PC-9 (cell line): ENCODE measurements at regions not wholly inside any gene's neighbourhood (a gene's known extent, or its start where the extent isn't known, plus 50 kb on each side); places are given as distances from the start of the nearest gene placed in this dataset.

ENCODE experiments used
- BruUV-seq: library from RNA; stranded (reverse); fragments of 400-500 nt; replicated peaks from 2 replicates; lab custom pipeline; 2021; lab: Mats Ljungman, UMichigan
- CTCF ChIA-PET: fragments of 300-600 bp; sonication (Branson Sonifier 250); formaldehyde crosslinking; loops from one replicate; lab custom pipeline; 2022; ENCODE audit warnings: antibody characterized with exemption; lab: Charles Lee
- POLR2A ChIA-PET: fragments of 300-600 bp; sonication (Branson Sonifier 250); formaldehyde crosslinking; loops from one replicate; lab custom pipeline; 2022; ENCODE audit warnings: antibody characterized with exemption; ENCODE audit not compliant: unreplicated experiment; lab: Charles Lee
- DNase-seq, 2 experiments: peaks; one replicate each; pipeline versions ENCODE4 v3.0.0 to v3.0.0-alpha.2; 2015 to 2022; ENCODE audit warnings: mixed read lengths in 1 of 2
- H2AFZ ChIP-seq: fragments of 200-600 bp; sonication (generic); 2 replicates; pipeline ENCODE4 v1.8.1; 2017; ENCODE audit warnings: antibody characterized with exemption
- H3F3A ChIP-seq: fragments of 200-600 bp; sonication (generic); 2 replicates; pipeline ENCODE4 v1.8.1; 2017; ENCODE audit warnings: antibody characterized with exemption, mild to moderate bottlenecking, low read depth; ENCODE audit not compliant: insufficient read depth
- H3K27ac ChIP-seq: fragments of 200-600 bp; sonication (generic); 2 replicates; pipeline ENCODE4 v1.6.1; 2016; ENCODE audit warnings: mixed run types
- H3K27me3 ChIP-seq: fragments of 200-600 bp; sonication (generic); 2 replicates; pipeline ENCODE4 v1.6.1; 2016; ENCODE audit warnings: low read depth, mixed run types; ENCODE audit not compliant: insufficient read depth
- H3K36me3 ChIP-seq: fragments of 200-600 bp; sonication (generic); 2 replicates; pipeline ENCODE4 v1.6.1; 2016; ENCODE audit warnings: low read depth, mixed run types
- H3K4me1 ChIP-seq: fragments of 200-600 bp; sonication (generic); replicated peaks from 2 replicates; pipeline ENCODE4 v1.6.1; 2016; ENCODE audit warnings: mixed run types; ENCODE audit not compliant: insufficient read depth
- H3K4me2 ChIP-seq: fragments of 200-600 bp; sonication (generic); 2 replicates; pipeline ENCODE4 v1.6.1; 2017; ENCODE audit warnings: mixed run types
- H3K4me3 ChIP-seq: fragments of 200-600 bp; sonication (generic); 2 replicates; pipeline ENCODE4 v1.6.1; 2016; ENCODE audit warnings: mixed run types
- H3K79me2 ChIP-seq: fragments of 200-600 bp; sonication (generic); 2 replicates; pipeline ENCODE4 v1.6.1; 2017; ENCODE audit warnings: low read depth, mixed run types
- H3K9me2 ChIP-seq: fragments of 200-600 bp; sonication (generic); 2 replicates; pipeline ENCODE4 v1.8.1; 2017; ENCODE audit warnings: mild to moderate bottlenecking; ENCODE audit not compliant: insufficient read depth
- H3K9me3 ChIP-seq: fragments of 200-600 bp; sonication (generic); 2 replicates; pipeline ENCODE4 v1.8.1; 2016; ENCODE audit warnings: low read depth; ENCODE audit not compliant: insufficient read depth
- H4K20me1 ChIP-seq: fragments of 200-600 bp; sonication (generic); 2 replicates; pipeline ENCODE4 v1.8.1; 2017; ENCODE audit not compliant: insufficient read depth
- EZH2 ChIP-seq: fragments of 200-600 bp; sonication (generic); IDR thresholded peaks from 2 replicates; pipeline ENCODE4 v1.8.0; 2017; ENCODE audit warnings: antibody characterized with exemption, low read depth
- intact Hi-C: fragments of 100-400 bp; cut with micrococcal nuclease; formaldehyde crosslinking; loops from one replicate; pipeline ENCODE4 v1.10.0; 2022; ENCODE audit not compliant: unreplicated experiment
- TF ChIP-seq, protein P1 (sequence below): fragments of 200-600 bp; sonication (generic); conservative IDR thresholded peaks from 2 replicates; pipeline ENCODE4 v1.6.1; 2017; ENCODE audit warnings: mixed run types, antibody characterized with exemption, mild to moderate bottlenecking, moderate library complexity

GRCh38 chr2:220072669-220073220 is 445.3 kb downstream of the SLC4A3 start:
- ChIA-PET POLR2A (no interaction called here), CTCF (no interaction called here)
- no peaks in the 10 kb centered on the region for H3K9me2 ChIP-seq
- no peaks in the 10 kb centered on the region for H3K79me2 ChIP-seq
- no peaks in the 10 kb centered on the region for H3K27me3 ChIP-seq
- H3K4me2 ChIP-seq = no peak overlapping the region
- H3K4me1 ChIP-seq = no peaks in the 10 kb centered on the region
- no peaks in the 10 kb centered on the region for H4K20me1 ChIP-seq
- H3K4me3 ChIP-seq = no peak overlapping the region
- BruUV-seq = no TSS peak
- no peaks in the 10 kb centered on the region for H3F3A ChIP-seq
- no peaks in the 10 kb centered on the region for H3K9me3 ChIP-seq
- no peak overlapping the region for H3K27ac ChIP-seq
- intact Hi-C loops = no loop called here
- no peaks in the 10 kb centered on the region for H3K36me3 ChIP-seq
- no peak for TF ChIP-seq EZH2
- TF ChIP-seq, protein P1, sequence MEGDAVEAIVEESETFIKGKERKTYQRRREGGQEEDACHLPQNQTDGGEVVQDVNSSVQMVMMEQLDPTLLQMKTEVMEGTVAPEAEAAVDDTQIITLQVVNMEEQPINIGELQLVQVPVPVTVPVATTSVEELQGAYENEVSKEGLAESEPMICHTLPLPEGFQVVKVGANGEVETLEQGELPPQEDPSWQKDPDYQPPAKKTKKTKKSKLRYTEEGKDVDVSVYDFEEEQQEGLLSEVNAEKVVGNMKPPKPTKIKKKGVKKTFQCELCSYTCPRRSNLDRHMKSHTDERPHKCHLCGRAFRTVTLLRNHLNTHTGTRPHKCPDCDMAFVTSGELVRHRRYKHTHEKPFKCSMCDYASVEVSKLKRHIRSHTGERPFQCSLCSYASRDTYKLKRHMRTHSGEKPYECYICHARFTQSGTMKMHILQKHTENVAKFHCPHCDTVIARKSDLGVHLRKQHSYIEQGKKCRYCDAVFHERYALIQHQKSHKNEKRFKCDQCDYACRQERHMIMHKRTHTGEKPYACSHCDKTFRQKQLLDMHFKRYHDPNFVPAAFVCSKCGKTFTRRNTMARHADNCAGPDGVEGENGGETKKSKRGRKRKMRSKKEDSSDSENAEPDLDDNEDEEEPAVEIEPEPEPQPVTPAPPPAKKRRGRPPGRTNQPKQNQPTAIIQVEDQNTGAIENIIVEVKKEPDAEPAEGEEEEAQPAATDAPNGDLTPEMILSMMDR = no peak
- H2AFZ ChIP-seq = no peak overlapping the region
- DNase-seq = no peak

DNA sequence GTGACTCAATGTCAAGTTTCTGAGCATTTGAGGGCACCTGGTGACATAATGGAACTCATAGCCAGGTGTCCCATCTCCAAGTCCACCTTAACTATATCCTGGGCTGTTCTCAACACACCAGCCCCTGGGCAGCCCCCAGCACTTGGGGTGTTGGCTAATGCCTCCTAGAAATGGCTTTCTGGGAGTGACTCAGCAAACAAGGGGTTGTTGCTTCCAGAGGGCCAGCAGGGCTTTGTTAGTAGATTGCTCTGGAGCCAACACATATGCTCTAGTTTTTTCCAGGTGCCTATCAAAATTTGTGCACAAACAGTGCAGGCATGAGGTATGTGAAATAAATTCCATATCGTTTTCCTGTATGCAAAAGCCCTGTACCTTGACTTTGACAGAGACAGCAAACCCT is 448.4 kb downstream of the SLC4A3 start:
- intact Hi-C loops = no loop called here
- Histone ChIP-seq H3K9me2 (no peaks in the 10 kb centered on the region), H3K4me3 (no peak overlapping the region), H3K27ac (no peak overlapping the region), H3K4me2 (no peak overlapping the region), H3K79me2 (no peaks in the 10 kb centered on the region), H3K4me1 (0 out of 2 replicates have a peak, but pooled peaks cover 4% of the 10 kb centered on the region), H3K27me3 (no peaks in the 10 kb centered on the region), H4K20me1 (no peaks in the 10 kb centered on the region), H3K36me3 (no peaks in the 10 kb centered on the region), H2AFZ (no peak overlapping the region), H3K9me3 (no peaks in the 10 kb centered on the region), H3F3A (no peaks in the 10 kb centered on the region)
- no TSS peak for BruUV-seq
- POLR2A ChIA-PET = no interaction called here
- no peak for DNase-seq
- CTCF ChIA-PET = no interaction called here
- TF ChIP-seq, protein P1 = no peak
- TF ChIP-seq EZH2 = no peak

- no peaks in the 10 kb centered on the region for H3F3A ChIP-seq
- no peak overlapping the region for H3K4me3 ChIP-seq
- H2AFZ ChIP-seq = no peak overlapping the region
- ChIA-PET CTCF (no interaction called here), POLR2A (no interaction called here)
- no peak overlapping the region for H3K27ac ChIP-seq
- H3K4me1 ChIP-seq = peaks cover 13% of the 10 kb centered on the region; the same call in 1 of the 2 replicates
- H4K20me1 ChIP-seq = no peaks in the 10 kb centered on the region
- no peaks in the 10 kb centered on the region for H3K79me2 ChIP-seq
- intact Hi-C loops = no loop called here
- no TSS peak for BruUV-seq
- no peak overlapping the region for H3K4me2 ChIP-seq
- no peak for TF ChIP-seq EZH2
- TF ChIP-seq, protein P1 = no peak
- no peaks in the 10 kb centered on the region for H3K27me3 ChIP-seq
- H3K36me3 ChIP-seq = no peaks in the 10 kb centered on the region
- H3K9me3 ChIP-seq = no peaks in the 10 kb centered on the region
- no peaks in the 10 kb centered on the region for H3K9me2 ChIP-seq
- DNase-seq = no peak
Observed at GRCh38 chr2:220076734-220077133, 449.3 kb downstream of the SLC4A3 start.
